Spleen (tissue), 11 donors: ENCODE measurements at regions not wholly inside any gene's neighbourhood (a gene's known extent, or its start where the extent isn't known, plus 50 kb on each side); places are given as distances from the start of the nearest gene placed in this dataset.

Experiments used
- DNase-seq: peaks from one replicate; pipeline ENCODE4 v3.0.0-alpha.2; 2020
- H3K27ac ChIP-seq, 8 donors: fragments of 200-600 bp; sonication (generic) in 7 of 8; 1 replicate in 4 of 8; 2 replicates in 4 of 8; pipeline versions ENCODE4 v1.5.0 to v1.8.0; 2016 to 2021; ENCODE audit warnings: inconsistent platforms in 4 of 8, mild to moderate bottlenecking in 4 of 8, moderate library complexity in 1 of 8
- H3K27me3 ChIP-seq, 7 donors: fragments of 200-600 bp; sonication (generic) in 6 of 7; replicated peaks in 1 of 7; 1 replicate in 4 of 7; 2 replicates in 3 of 7; pipeline versions ENCODE4 v1.5.0 to v1.8.0; 2016 to 2021; ENCODE audit warnings: inconsistent platforms in 3 of 7, mild to moderate bottlenecking in 1 of 7
- H3K36me3 ChIP-seq, 6 donors: fragments of 200-600 bp; sonication (generic) in 5 of 6; 1 replicate in 4 of 6; 2 replicates in 2 of 6; pipeline versions ENCODE4 v1.5.0 to v1.8.0; 2016 to 2021; ENCODE audit warnings: inconsistent platforms in 2 of 6
- H3K4me1 ChIP-seq, 6 donors: fragments of 200-600 bp; sonication (generic) in 5 of 6; 1 replicate in 3 of 6; 2 replicates in 3 of 6; pipeline versions ENCODE4 v1.5.0 to v1.8.0; 2016 to 2021; ENCODE audit warnings: inconsistent platforms in 3 of 6
- H3K4me3 ChIP-seq, 8 donors: fragments of 200-600 bp; sonication (generic) in 7 of 8; 1 replicate in 4 of 8; 2 replicates in 4 of 8; pipeline versions ENCODE4 v1.5.0 to v1.8.0; 2016 to 2021; ENCODE audit warnings: inconsistent platforms in 4 of 8, mild to moderate bottlenecking in 4 of 8, moderate library complexity in 2 of 8
- H3K9me3 ChIP-seq, 8 donors: fragments of 200-600 bp; sonication (generic) in 7 of 8; 1 replicate in 4 of 8; 2 replicates in 4 of 8; pipeline versions ENCODE4 v1.5.0 to v1.8.0; 2016 to 2021; ENCODE audit warnings: inconsistent platforms in 4 of 8
- POLR2A ChIP-seq, 3 donors: fragments of 450-650 bp; IDR thresholded peaks; one replicate each; pipeline ENCODE4 v1.5.1; 2017; ENCODE audit warnings: antibody characterized with exemption in 3 of 3, mild to moderate bottlenecking in 1 of 3
- POLR2AphosphoS5 ChIP-seq, 3 donors: sonication (generic); formaldehyde crosslinking; IDR thresholded peaks; one replicate each; pipeline ENCODE4 v1.5.1; 2017; ENCODE audit warnings: antibody characterized with exemption in 3 of 3
- WGBS, 5 donors: extraction: QIAGEN DNeasy Blood & Tissue Kit in 3 of 5; methylation state at CpG; one replicate each; pipeline versions ENCODE4 v1.1.5 to v1.1.7; 2013 to 2018; 5-methylcytosine and 5-hydroxymethylcytosine counted together
- intact Hi-C: fragments of 100-400 bp; cut with DNase I; formaldehyde crosslinking; loops from one replicate; pipeline ENCODE4 v1.15.0; 2023; ENCODE audit warnings: low total_unique reads
- TF ChIP-seq, protein P1 (sequence below), 11 experiments: fragments of 200-600 bp in 7 of 11; fragments of 450-650 bp in 4 of 11; sonication (generic) in 4 of 11; IDR thresholded peaks in 8 of 11; conservative IDR thresholded peaks in 3 of 11; 1 replicate in 7 of 11; 2 replicates in 4 of 11; pipeline versions ENCODE4 v1.4.0 to v1.8.0; 2016 to 2021; ENCODE audit warnings: antibody characterized with exemption in 11 of 11, inconsistent platforms in 4 of 11, mild to moderate bottlenecking in 1 of 11
- donor health status: healthy with polysubstance abuse.
- donor health status: DM: no; HTN: no; CAD: no; lungs with moderate emphysema.
- donor health status: DM: no; HTN: no; CAD: no.
- donor health status: Bipolar disorder and iron deficiency.
- donor health status: healthy.
- donor health status: DM: no; HTN: no; CAD: no.
- donor health status: DM: yes; HTN: yes; CAD: no.

DNA sequence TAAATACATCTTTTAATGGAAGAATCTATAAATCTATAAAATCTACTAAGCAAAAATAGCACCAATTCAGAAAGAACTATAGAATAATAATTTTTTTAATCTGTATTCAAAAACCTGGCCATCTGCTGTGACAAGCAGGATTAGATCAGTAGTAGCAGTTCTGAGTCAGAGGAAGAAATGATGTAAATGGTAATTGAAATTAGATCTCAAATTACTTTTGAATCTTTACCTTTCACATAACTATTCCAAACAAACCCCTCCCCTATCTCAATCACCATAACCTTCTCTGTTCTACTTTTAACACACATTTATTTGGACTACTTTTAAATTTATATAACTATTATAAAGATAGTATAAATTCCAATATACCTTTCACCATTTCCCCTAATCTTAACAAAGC is 727.8 kb upstream of the FAM174A start:
- Histone ChIP-seq H3K4me1 (no peaks in the 10 kb centered on the region), H3K27ac (no peak overlapping the region), H3K9me3 (no peaks in the 10 kb centered on the region), H3K36me3 (no peaks in the 10 kb centered on the region), H3K27me3 (no peaks in the 10 kb centered on the region), H3K4me3 (no peak overlapping the region)
- DNase-seq, result no peak
- no peak for TF ChIP-seq POLR2A (IDR thresholded peaks at IDR 0.05)
- TF ChIP-seq POLR2AphosphoS5 (IDR thresholded peaks at IDR 0.05), result no peak
- TF ChIP-seq, protein P1, sequence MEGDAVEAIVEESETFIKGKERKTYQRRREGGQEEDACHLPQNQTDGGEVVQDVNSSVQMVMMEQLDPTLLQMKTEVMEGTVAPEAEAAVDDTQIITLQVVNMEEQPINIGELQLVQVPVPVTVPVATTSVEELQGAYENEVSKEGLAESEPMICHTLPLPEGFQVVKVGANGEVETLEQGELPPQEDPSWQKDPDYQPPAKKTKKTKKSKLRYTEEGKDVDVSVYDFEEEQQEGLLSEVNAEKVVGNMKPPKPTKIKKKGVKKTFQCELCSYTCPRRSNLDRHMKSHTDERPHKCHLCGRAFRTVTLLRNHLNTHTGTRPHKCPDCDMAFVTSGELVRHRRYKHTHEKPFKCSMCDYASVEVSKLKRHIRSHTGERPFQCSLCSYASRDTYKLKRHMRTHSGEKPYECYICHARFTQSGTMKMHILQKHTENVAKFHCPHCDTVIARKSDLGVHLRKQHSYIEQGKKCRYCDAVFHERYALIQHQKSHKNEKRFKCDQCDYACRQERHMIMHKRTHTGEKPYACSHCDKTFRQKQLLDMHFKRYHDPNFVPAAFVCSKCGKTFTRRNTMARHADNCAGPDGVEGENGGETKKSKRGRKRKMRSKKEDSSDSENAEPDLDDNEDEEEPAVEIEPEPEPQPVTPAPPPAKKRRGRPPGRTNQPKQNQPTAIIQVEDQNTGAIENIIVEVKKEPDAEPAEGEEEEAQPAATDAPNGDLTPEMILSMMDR (IDR thresholded peaks at IDR 0.05 in 8 of 11, conservative IDR thresholded peaks at IDR 0.05 in 3 of 11), result no peak
- intact Hi-C loops, result no loop called here

DNA sequence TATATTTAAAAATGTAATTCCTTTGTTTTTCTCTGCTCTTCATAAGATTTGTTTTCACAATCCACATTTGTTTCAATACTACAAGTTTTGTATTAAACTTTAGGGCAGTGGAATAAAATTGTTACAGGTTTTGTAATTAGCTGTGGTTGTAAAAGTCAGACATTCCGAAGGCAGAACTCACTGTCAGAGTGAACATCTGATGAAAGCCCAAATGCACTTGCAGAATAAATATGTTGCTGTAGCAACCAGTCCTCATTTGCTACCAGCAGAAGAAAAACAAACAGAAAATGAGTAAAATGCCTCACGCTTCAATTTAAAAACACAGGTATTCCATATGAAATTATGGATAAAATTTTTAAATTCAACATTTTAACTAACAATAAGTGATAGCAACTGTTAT is 740.1 kb upstream of the FAM174A start:
- Histone ChIP-seq H3K27me3 (no peaks in the 10 kb centered on the region), H3K4me3 (no peak overlapping the region), H3K36me3 (no peaks in the 10 kb centered on the region), H3K9me3 (peaks cover 0 to 5% (median 0%) of the 10 kb centered on the region in 8 donors), H3K4me1 (no peaks in the 10 kb centered on the region), H3K27ac (no peak overlapping the region)
- TF ChIP-seq, protein P1 (IDR thresholded peaks at IDR 0.05 in 8 of 11, conservative IDR thresholded peaks at IDR 0.05 in 3 of 11), result no peak
- no peak for TF ChIP-seq POLR2A (IDR thresholded peaks at IDR 0.05)
- TF ChIP-seq POLR2AphosphoS5 (IDR thresholded peaks at IDR 0.05), result no peak
- WGBS, 5 donors, result 74 to 90% (median 86%) methylated on average over 2 of the region's 2 CpGs
- no peak for DNase-seq
- intact Hi-C loops, result no loop called here

DNA sequence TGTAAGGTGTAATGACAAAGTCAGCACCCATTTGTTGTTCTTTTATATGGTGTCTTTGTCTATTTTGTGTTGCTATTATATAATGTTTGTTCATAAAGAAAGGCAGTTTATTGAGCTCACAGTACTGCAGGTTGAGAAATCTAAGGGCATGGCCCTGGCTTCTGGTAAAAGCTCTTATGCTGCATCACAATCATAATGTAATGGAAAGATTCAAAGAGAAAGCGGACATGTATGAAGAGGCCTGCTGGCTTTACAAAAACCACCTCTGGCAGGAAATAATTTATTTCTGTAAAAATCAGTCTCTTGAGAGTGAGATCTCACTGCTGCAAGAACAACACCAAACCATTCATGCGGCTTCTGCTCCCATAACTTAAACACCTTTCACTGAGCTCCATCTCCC is 746.7 kb upstream of the FAM174A start:
- DNase-seq, result no peak
- no peak for TF ChIP-seq POLR2A (IDR thresholded peaks at IDR 0.05)
- TF ChIP-seq POLR2AphosphoS5 (IDR thresholded peaks at IDR 0.05), result no peak
- TF ChIP-seq, protein P1 (IDR thresholded peaks at IDR 0.05 in 8 of 11, conservative IDR thresholded peaks at IDR 0.05 in 3 of 11), result no peak
- no peak overlapping the region for H3K27ac ChIP-seq
- peaks cover 0 to 8% (median 0%) of the 10 kb centered on the region in 8 donors for H3K9me3 ChIP-seq
- H3K4me1 ChIP-seq, result no peaks in the 10 kb centered on the region
- H3K27me3 ChIP-seq, result no peaks in the 10 kb centered on the region
- intact Hi-C loops, result no loop called here
- no peak overlapping the region for H3K4me3 ChIP-seq
- no peaks in the 10 kb centered on the region for H3K36me3 ChIP-seq
- WGBS, 5 donors, result 43 to 93% (median 64%) methylated on average over 2 of the region's 2 CpGs

DNA sequence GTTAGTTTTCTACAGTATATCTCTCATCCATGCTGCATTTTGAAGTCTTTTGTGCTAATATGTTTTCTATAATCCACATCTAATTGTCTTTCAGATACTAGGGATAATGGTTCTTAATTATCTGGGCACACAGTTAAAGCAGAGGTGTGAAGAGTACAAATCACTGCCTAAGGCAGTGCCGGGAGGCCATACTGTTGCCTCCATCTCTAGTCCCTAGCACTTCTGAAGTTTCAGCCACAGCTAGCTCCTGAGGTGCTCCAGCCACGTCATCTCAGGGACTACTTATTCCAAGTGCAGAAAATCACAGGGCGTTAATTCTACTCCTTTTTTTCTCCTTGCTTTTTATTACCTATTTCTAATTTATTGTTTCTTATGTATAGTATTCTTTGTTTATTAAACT is 760.0 kb upstream of the FAM174A start:
- Histone ChIP-seq H3K27me3 (no peaks in the 10 kb centered on the region), H3K36me3 (no peaks in the 10 kb centered on the region), H3K27ac (no peak overlapping the region), H3K4me1 (no peaks in the 10 kb centered on the region), H3K9me3 (no peaks in the 10 kb centered on the region), H3K4me3 (no peak overlapping the region)
- intact Hi-C loops, result no loop called here
- TF ChIP-seq POLR2A (IDR thresholded peaks at IDR 0.05) (no peak), POLR2AphosphoS5 (IDR thresholded peaks at IDR 0.05) (no peak)
- TF ChIP-seq, protein P1 (IDR thresholded peaks at IDR 0.05 in 8 of 11, conservative IDR thresholded peaks at IDR 0.05 in 3 of 11), result no peak
- DNase-seq, result no peak
- 52 to 81% (median 65%) methylated on average over 3 of the region's 3 CpGs for WGBS, 5 donors
